Kidney (tissue), 13 donors: ENCODE measurements at regions not wholly inside any gene's neighbourhood (a gene's known extent, or its start where the extent isn't known, plus 50 kb on each side); places are given as distances from the start of the nearest gene placed in this dataset.

ENCODE experiments used
- DNase-seq, 5 donors: peaks; one replicate each; pipeline ENCODE4 v3.0.0-alpha.2; 2013 to 2020
- FAIRE-seq: peaks from 2 replicates; lab custom pipeline; 2012; peaks lifted over from hg19 to GRCh38; lab: Jason Lieb, UNC
- H3K27ac ChIP-seq, 2 donors: one replicate each; pipeline ENCODE4 v1.7.0; 2013; ENCODE audit warnings: low read depth in 2 of 2, low read length in 2 of 2, inconsistent platforms in 1 of 2
- H3K27me3 ChIP-seq: one replicate; pipeline ENCODE4 v1.7.1; 2013; ENCODE audit warnings: low read length, inconsistent platforms; ENCODE audit not compliant: control insufficient read depth, insufficient read depth
- H3K36me3 ChIP-seq, 3 donors: one replicate each; pipeline versions ENCODE4 v1.7.0 to v1.7.1; 2013; ENCODE audit warnings: low read length in 3 of 3, control low read depth in 1 of 3, inconsistent platforms in 1 of 3; ENCODE audit not compliant: insufficient read depth in 3 of 3, control insufficient read depth in 2 of 3
- H3K4me1 ChIP-seq, 3 donors: one replicate each; pipeline versions ENCODE4 v1.7.0 to v1.7.1; 2013; ENCODE audit warnings: low read length in 3 of 3, inconsistent platforms in 1 of 3, low read depth in 1 of 3; ENCODE audit not compliant: control insufficient read depth in 2 of 3, insufficient read depth in 2 of 3
- H3K4me3 ChIP-seq, 3 donors: one replicate each; pipeline versions ENCODE4 v1.7.0 to v1.8.1; 2013; ENCODE audit warnings: low read length in 3 of 3, control low read depth in 1 of 3, inconsistent platforms in 1 of 3
- H3K9ac ChIP-seq, 3 donors: one replicate each; pipeline versions ENCODE4 v1.7.0 to v1.7.1; 2013; ENCODE audit warnings: low read length in 3 of 3, control low read depth in 1 of 3, inconsistent platforms in 1 of 3
- H3K9me3 ChIP-seq, 3 donors: one replicate each; pipeline versions ENCODE4 v1.7.0 to v1.7.1; 2013; ENCODE audit warnings: low read length in 3 of 3, control low read depth in 1 of 3, inconsistent platforms in 1 of 3; ENCODE audit not compliant: control insufficient read depth in 2 of 3, insufficient read depth in 1 of 3
- intact Hi-C: fragments of 100-400 bp; cut with DNase I; formaldehyde crosslinking; loops from one replicate; pipeline ENCODE4 v1.11.1; 2022
- TF ChIP-seq, protein P1 (sequence below): IDR thresholded peaks from 3 replicates; pipeline ENCODE4 v1.5.1; 2012; ENCODE audit warnings: mild to moderate bottlenecking, moderate library complexity, borderline replicate concordance; ENCODE audit not compliant: insufficient read depth; ENCODE audit errors: extremely low read depth
- donor health status: control.
- donor health status: control.
- donor health status: control.
- donor health status: control.
- donor health status: control.
- donor health status: DM: yes; HTN: yes; CAD: no.
- donor health status: Normal renal cell carcinoma (clear cell type).

DNA sequence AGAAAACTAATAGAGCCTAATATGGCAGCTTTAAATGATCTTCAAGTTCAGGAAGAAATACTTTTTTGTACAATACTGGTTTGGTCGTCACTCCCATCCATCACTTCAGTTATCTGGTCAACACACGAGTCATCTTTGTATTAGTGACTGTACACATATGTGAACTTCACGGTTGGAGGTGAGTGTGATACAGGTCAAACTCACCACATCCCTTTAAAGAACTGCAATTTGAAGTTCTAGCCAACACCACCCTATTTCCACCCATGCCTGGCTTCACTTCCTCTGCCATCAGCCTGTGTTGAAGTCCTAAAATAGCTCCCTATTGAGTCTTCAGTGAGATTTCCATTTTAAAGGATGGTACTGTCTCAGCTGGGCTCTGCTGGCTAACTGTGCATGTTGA lies 361.9 kb downstream of the TXNL1 start:
- Histone ChIP-seq H3K9me3 (no peaks in the 10 kb centered on the region), H3K36me3 (no peaks in the 10 kb centered on the region), H3K9ac (no peak overlapping the region), H3K4me1 (no peaks in the 10 kb centered on the region), H3K27ac (no peak overlapping the region), H3K27me3 (no peaks in the 10 kb centered on the region), H3K4me3 (no peak overlapping the region)
- DNase-seq (no peak), FAIRE-seq (no peak)
- TF ChIP-seq, protein P1, sequence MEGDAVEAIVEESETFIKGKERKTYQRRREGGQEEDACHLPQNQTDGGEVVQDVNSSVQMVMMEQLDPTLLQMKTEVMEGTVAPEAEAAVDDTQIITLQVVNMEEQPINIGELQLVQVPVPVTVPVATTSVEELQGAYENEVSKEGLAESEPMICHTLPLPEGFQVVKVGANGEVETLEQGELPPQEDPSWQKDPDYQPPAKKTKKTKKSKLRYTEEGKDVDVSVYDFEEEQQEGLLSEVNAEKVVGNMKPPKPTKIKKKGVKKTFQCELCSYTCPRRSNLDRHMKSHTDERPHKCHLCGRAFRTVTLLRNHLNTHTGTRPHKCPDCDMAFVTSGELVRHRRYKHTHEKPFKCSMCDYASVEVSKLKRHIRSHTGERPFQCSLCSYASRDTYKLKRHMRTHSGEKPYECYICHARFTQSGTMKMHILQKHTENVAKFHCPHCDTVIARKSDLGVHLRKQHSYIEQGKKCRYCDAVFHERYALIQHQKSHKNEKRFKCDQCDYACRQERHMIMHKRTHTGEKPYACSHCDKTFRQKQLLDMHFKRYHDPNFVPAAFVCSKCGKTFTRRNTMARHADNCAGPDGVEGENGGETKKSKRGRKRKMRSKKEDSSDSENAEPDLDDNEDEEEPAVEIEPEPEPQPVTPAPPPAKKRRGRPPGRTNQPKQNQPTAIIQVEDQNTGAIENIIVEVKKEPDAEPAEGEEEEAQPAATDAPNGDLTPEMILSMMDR: no peak
- intact Hi-C loops: no loop called here

DNA sequence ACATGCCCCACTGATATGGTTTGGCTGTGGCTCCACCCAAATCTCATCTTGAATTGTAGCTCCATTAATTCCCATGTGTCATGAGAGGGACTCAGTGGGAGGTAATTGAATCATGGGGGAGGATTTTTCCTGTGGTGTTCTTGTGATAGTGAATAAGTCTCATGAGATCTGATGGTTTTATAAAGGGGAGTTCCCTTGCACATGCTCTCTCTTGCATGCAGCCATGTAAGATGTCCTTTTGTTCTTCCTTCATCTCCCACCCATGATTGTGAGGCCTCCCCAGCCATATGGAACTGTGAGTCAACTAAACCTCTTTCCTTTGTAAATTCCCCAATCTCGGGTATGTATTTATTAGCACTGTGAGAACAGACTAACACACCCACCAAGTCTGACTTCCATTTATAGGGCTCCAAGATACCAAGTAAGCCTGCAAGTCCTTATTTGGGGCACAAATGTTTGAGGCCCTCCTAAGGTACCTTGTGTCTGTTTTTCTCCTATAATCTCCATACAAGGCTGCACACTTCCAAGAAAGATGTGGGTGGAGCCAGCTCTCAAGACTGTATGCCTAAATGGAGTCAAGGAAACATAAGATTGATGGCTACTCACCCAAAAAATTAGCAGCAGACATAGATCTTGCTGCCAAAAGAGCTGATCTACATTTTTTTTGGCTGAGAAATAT lies 364.7 kb downstream of the TXNL1 start:
- Histone ChIP-seq H3K27ac (no peak overlapping the region), H3K4me1 (no peaks in the 10 kb centered on the region), H3K9ac (no peak overlapping the region), H3K9me3 (no peaks in the 10 kb centered on the region), H3K27me3 (no peaks in the 10 kb centered on the region), H3K4me3 (no peak overlapping the region), H3K36me3 (no peaks in the 10 kb centered on the region)
- FAIRE-seq: no peak
- no peak for DNase-seq
- intact Hi-C loops: no loop called here
- TF ChIP-seq, protein P1: no peak

DNA sequence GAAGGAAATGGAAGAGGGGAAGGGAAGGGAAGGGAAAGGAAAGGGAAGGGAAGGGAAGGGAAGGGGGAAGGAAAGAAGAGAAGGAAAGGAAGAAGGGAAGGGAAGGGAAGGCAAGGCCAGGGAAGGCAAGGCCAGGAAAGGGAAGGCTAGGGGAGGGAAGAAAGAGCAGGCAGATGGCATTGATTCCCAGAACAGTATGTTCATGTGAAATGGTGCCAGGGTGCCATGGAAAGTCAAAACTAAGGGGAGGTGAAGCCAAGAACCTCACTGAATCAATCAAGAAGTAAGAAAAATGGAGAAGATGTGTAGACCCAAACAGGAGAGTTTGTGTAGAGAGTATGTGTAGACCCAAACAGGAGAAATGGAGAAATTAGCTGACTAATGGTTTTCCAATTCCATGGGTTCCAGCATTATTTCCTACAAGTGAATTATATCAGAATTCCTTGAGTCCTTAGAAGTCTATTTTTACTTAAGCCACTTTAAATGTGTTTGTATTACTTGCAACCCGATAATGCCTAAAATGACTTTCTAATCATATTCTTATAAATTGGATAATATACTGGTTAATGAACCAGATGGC lies 367.6 kb downstream of the TXNL1 start:
- H3K27ac ChIP-seq: no peak overlapping the region
- TF ChIP-seq, protein P1: no peak
- H3K9me3 ChIP-seq: no peaks in the 10 kb centered on the region
- H3K4me3 ChIP-seq: no peak overlapping the region
- H3K4me1 ChIP-seq: no peaks in the 10 kb centered on the region
- no peak overlapping the region for H3K9ac ChIP-seq
- intact Hi-C loops: no loop called here
- no peaks in the 10 kb centered on the region for H3K27me3 ChIP-seq
- H3K36me3 ChIP-seq: no peaks in the 10 kb centered on the region
- FAIRE-seq (no peak), DNase-seq (no peak)
